GM23248 (cell line): ENCODE measurements at regions not wholly inside any gene's neighbourhood (a gene's known extent, or its start where the extent isn't known, plus 50 kb on each side); places are given as distances from the start of the nearest gene placed in this dataset.

Experiments
- EZH2 ChIP-seq: fragments of 200-600 bp; sonication (generic); IDR thresholded peaks from 2 replicates; pipeline ENCODE4 v1.6.1; 2018; ENCODE audit warnings: antibody characterized with exemption, mild to moderate bottlenecking; ENCODE audit not compliant: insufficient read depth, poor library complexity, severe bottlenecking
- EZH2phosphoT487 ChIP-seq: fragments of 200-600 bp; sonication (generic); IDR thresholded peaks from 2 replicates; pipeline ENCODE4 v1.6.1; 2018; ENCODE audit warnings: antibody characterized with exemption, moderate library complexity, mild to moderate bottlenecking, low read depth; ENCODE audit not compliant: insufficient read depth

DNA sequence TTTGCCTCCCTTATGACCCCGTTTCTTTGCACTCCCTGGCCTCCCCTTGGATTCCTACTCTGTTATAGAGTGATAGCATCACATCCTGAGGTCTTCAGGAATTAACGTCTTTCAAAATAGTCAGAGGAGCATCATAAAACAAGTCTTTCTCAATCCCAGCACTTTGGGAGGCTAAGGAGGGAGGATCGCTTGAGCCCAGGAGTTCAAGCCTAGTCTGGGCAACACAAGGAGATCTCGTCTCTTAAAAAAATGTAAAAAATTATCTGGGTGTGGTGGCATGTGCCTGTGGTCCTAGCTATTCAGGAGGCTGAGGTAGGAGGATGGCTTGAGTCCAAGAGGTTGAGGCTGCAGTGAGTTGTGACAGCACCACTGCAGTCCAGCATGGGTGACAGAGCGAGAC, 68.7 kb upstream of the AMPD3 start:
- TF ChIP-seq EZH2 (no peak), EZH2phosphoT487 (no peak)
